ENCODE measurements at regions not wholly inside any gene's neighbourhood (a gene's known extent, or its start where the extent isn't known, plus 50 kb on each side); places are given as distances from the start of the nearest gene placed in this dataset.
"Not testable (repeated sequence)": the region's sequence is repeated elsewhere in the genome, so short reads cannot be mapped to it uniquely, and the experiment has no call there.

GRCh38 chr10:28733245-28733644, 55.9 kb downstream of the BAMBI start:
- no peak for DNase-seq

- DNase-seq = no peak
These were observed 56.3 kb downstream of the BAMBI start for GRCh38 chr10:28733647-28734046.

- DNase-seq = no peak
These were observed 57.8 kb downstream of the BAMBI start for GRCh38 chr10:28734938-28735759.

GRCh38 chr10:28737096-28737495, 59.8 kb downstream of the BAMBI start:
- no peak for DNase-seq

GRCh38 chr10:28738200-28738599, 60.9 kb downstream of the BAMBI start:
- no peak for DNase-seq

GRCh38 chr10:28743576-28743975, 66.3 kb downstream of the BAMBI start:
- DNase-seq = no peak

GRCh38 chr10:28744069-28744768, 66.9 kb downstream of the BAMBI start:
- DNase-seq = no peak

- DNase-seq = no peak
These were observed 77.8 kb downstream of the BAMBI start for GRCh38 chr10:28754930-28755718.

- DNase-seq = no peak
These were observed 83.9 kb downstream of the BAMBI start for GRCh38 chr10:28761084-28761846.

- DNase-seq = no peak
These were observed 86.3 kb downstream of the BAMBI start for GRCh38 chr10:28763471-28764170.

GRCh38 chr10:28765641-28766040, 88.3 kb downstream of the BAMBI start:
- DNase-seq = no peak

- no peak for DNase-seq
These were observed 90.9 kb downstream of the BAMBI start for GRCh38 chr10:28768227-28768626.

- DNase-seq = peak; percentile 32
These were observed 91.8 kb downstream of the BAMBI start for GRCh38 chr10:28769091-28769604.

GRCh38 chr10:28771580-28772090, 94.3 kb downstream of the BAMBI start:
- not testable (repeated sequence) for DNase-seq

- peak; percentile 55 for DNase-seq
These were observed 97.0 kb downstream of the BAMBI start for GRCh38 chr10:28774051-28774995.

GRCh38 chr10:28775773-28776172, 98.5 kb downstream of the BAMBI start:
- no peak for DNase-seq

GRCh38 chr10:28776519-28776918, 99.2 kb downstream of the BAMBI start:
- DNase-seq = no peak

- no peak for DNase-seq
These were observed 100.6 kb downstream of the BAMBI start for GRCh38 chr10:28777911-28778310.

GRCh38 chr10:28778524-28778923, 101.2 kb downstream of the BAMBI start:
- DNase-seq = no peak

- no peak for DNase-seq
These were observed 104.0 kb downstream of the BAMBI start for GRCh38 chr10:28781296-28781695.
